Stromal cell of bone marrow (primary cell): ENCODE measurements at regions not wholly inside any gene's neighbourhood (a gene's known extent, or its start where the extent isn't known, plus 50 kb on each side); places are given as distances from the start of the nearest gene placed in this dataset.

Experiments
- DNase-seq: peaks from one replicate; pipeline ENCODE4 v3.0.0-alpha.2; 2012; ENCODE audit warnings: low read depth

GRCh38 chr19:5216141-5216847 lies 124.3 kb downstream of the PTPRS start:
- no peak for DNase-seq

GRCh38 chr19:5215431-5215830 lies 125.2 kb downstream of the PTPRS start:
- no peak for DNase-seq

GRCh38 chr19:5214902-5215301 lies 125.7 kb downstream of the PTPRS start:
- no peak for DNase-seq

GRCh38 chr19:5214371-5214770 lies 126.2 kb downstream of the PTPRS start:
- DNase-seq, result no peak

GRCh38 chr19:5213667-5214066 lies 126.9 kb downstream of the PTPRS start:
- DNase-seq, result no peak

- no peak for DNase-seq
These were observed 128.5 kb downstream of the PTPRS start for GRCh38 chr19:5212101-5212500.

DNA sequence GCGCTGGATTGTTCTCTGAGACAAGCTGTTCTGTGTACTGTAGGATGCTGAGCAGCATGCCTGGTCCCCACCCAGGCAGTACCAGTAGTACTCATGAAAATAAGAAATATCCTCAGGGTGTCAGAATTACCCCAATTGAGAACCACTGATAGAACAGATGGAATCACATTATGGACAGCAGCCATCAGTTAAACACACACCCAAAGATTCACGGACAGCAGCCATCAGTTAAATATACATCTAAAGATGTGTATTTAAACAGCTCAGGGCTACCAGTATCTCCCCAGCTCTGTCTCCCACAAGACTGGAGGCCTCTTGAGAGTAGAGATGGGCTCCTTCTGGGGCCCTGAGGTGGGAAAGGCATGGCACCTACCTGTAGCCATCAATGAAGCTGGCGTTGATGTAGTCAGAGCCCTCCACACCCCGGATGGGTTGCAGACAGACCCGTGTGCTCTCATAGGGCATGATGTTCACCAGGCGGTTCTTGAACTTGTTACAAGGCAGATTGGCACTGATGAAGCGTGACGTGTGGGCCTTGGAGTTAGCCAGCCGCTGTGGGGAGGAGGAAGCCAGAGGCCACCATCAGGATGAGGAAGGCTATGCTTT lies 129.3 kb downstream of the PTPRS start:
- no peak for DNase-seq

DNA sequence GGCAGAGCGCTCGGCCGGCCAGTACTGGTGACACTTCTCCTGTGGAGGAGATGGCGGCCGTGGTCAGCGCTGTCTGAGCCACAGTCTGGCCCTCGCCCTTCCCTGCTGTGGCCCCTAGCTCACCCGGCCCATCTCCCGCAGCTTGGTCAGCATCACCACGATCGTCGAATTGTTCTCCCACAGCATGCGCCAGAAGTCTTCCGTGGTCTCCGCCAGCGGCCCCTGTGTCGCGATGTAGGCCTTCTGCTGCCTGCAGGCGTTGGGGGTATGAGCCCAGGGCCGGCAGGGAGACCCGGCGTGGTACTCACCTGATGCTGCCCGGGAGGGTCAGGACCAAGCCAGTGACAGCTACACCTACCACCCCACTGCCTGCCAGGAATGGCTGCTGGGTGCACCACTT lies 130.1 kb downstream of the PTPRS start:
- DNase-seq, result no peak

DNA sequence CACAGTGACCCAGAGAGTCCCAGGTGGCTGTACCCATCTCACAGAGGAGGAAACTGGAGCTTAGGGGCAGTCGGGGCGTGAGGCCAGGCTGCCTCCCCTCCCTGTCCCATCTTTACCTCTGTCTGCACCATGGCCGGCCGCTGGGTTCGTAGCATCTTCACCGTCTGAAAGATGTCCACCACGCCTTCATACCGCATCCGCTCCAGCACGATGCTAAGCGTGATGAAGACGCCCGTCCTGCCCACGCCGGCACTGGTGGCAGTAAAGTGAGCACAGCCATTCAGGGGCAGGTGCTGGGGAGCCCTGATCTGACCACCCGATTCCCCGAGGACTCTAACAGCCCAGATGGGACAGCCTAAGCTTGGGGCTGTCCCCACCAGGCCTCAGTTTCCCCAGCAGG lies 132.8 kb downstream of the PTPRS start:
- no peak for DNase-seq

DNA sequence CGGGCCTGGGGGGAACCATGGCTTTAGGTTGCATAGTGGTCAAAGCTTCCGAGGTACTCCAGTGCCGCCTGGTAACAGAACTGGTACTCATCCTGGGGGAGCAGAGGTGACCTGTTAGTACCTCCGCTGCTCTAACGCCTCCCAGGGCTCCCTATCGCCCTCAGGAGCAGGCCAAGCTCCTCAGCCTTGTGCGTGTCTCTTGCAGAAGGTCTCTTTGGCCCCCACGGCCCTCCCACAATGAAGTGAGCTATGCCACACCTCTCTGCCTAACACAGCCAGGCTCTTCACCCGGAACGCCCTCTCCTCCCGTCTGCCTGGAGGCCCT lies 133.9 kb downstream of the PTPRS start:
- no peak for DNase-seq

DNA sequence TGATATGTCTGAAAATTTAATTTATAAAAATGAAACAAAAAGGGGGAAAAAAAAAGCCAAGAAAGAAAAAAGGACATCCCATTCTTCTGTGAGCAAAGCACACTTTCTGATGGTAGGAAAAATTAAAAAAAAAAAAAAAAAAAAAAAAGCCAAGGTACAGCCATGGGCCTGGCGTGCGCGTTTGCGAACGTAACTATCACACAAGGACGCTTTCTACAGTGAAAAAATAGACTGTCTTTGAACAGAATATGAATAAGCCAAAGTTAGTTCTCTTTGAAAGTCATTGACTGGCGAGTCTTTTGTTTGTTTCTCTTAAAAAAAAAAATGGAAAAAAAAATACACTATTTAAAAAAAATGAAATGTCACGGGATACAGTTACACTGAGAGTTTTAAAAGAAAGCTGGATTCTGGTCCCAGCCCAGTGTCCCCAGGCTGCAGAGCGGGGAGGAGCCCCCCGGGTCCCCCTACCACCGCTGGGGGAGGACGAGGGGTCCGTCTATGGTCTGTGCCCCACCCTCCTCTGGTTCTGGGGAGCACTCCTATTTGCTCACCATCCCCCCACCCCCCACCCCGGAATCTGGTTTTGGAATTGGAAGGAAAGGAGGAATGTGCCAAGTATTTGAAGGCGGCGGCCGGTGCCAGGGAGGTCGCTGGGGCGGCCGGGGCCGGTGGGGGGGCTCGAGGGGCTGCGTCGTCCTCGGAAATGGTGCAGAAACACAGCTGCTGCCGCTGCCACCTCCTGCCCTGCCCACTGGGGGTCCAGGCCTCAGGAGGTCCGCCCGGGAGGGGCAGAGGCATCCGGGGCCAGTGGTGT lies 134.5 kb downstream of the PTPRS start:
- DNase-seq, result no peak

DNA sequence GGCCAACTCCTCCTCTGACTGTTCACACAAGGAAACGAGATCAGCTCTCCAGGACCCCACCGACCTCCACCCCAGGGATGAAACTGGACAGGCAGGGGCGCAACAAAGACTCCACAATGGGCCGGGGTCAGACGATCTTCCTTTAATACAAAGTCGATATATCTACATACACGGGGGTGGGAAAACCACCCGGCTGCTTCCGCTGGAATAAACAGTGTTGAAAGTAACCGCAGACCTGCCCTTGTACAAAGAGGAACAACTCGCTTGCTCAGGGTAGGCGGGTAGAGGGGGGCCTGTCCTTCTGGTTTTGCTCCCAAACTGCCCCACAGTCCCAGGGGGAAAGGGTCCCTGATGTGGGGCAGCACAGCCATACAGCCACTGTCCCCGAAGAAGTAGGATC lies 135.2 kb downstream of the PTPRS start:
- DNase-seq, result no peak

DNA sequence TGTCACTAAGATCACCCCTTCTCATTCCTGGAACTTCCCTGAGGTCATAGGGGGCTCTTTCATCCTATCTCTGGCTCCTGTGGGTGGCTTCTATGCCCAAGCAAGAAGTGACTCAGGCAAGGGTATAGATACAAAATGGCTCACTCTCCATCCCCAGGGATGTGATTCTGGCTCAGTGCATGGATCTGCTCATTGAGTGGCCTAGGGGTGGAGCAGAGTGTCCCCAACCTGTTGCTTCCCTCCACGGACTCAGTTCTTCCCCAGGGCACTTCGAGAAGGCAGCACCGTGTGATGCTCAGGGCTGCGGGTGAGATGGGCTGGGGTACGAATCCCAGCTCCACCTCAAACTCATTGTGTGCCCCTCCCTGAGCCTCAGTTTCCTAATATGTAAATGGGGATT lies 136.4 kb downstream of the PTPRS start:
- DNase-seq, result no peak
